HG02870 (cell line): ENCODE measurements at regions not wholly inside any gene's neighbourhood (a gene's known extent, or its start where the extent isn't known, plus 50 kb on each side); places are given as distances from the start of the nearest gene placed in this dataset.

Source experiments
- ATAC-seq: cut with Tn5 transposase; IDR thresholded peaks from one replicate; pipeline ENCODE4 v1.9.1; 2021; ENCODE audit warnings: mild to moderate bottlenecking, moderate library complexity; ENCODE audit not compliant: unreplicated experiment

DNA sequence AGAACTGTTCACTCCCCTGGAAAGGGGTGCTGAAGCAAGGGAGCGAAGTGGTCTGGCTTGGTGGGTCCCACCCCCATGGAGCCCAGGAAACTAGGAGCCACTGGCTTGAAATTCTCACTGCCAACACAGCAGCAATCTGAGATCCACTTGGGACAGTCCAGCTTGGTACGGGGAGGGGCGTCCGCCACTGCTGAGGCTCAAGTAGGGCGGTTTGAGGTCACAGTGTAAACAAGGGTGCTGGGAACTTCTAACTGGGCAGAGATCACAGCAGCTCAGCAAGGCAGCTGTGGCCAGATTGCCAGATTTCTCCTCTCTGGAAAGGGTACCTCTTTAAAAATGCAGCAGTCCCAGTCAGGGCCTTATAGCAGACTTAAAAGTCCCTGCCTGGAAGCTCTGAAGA lies 53.9 kb upstream of the GALNTL6 start:
- no peak for ATAC-seq

GRCh38 chr4:171751538-171751937 lies 61.7 kb upstream of the GALNTL6 start:
- ATAC-seq = no peak

GRCh38 chr4:171746418-171746817 lies 66.8 kb upstream of the GALNTL6 start:
- ATAC-seq = no peak

GRCh38 chr4:171742436-171742835 lies 70.8 kb upstream of the GALNTL6 start:
- ATAC-seq = no peak

GRCh38 chr4:171727185-171727584 lies 86.0 kb upstream of the GALNTL6 start:
- no peak for ATAC-seq

- ATAC-seq = no peak
These were observed 91.3 kb upstream of the GALNTL6 start for GRCh38 chr4:171721937-171722336.

DNA sequence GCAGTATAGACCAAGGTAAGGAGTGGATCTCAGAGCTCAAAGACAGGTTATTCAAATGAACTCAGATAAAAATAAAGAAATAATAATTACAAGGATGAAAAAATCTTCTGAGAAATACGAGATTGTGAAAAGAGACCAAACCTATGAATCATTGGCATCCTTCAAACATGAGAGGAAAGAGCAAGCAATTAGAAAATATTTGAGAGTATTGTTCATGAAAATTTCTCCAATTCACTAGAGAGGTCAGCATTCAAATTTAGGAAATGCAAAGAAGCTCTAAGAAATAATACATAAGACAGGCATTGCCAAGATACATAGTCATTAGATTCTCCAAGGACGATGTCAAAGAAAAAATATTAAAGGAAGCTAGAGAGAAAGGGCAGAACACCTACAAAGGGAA lies 93.5 kb upstream of the GALNTL6 start:
- ATAC-seq = no peak

DNA sequence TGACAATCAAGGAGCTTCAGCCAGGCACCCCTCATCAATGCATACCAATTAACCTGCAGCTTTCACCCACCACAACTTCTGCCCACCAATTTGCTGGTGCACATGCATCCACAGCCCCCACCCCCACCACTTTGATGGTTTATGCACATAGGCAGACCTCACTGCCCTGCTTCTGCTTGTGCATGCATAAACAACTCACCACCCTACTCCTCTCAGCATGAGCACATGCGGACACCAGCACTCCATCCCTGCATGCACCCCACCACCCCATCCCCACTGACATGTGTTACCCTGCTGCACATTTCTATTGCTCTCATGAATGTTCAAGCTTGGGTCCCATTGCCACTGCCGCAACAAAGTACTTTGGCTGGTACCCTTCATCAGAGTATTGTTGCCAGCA lies 94.5 kb upstream of the GALNTL6 start:
- ATAC-seq = no peak

DNA sequence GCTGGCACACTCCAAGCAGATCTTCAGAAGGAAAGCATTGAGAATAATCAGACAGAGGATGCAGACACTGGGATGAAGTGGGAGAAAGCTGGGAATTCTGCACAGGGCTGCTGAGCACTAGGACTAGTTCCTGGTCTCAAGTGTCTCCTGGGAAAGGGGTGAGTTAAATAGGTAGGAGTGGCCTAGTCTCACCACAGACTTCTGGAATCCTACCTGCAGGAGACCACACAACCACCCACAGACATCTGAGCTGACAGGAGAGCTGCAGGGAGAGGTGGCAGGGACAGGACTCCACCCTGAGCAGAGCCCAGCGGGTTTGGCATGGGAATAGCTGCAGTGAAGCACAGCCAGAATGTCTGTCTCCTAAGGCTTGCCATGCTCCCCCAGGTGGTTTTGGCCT lies 95.1 kb upstream of the GALNTL6 start:
- no peak for ATAC-seq

DNA sequence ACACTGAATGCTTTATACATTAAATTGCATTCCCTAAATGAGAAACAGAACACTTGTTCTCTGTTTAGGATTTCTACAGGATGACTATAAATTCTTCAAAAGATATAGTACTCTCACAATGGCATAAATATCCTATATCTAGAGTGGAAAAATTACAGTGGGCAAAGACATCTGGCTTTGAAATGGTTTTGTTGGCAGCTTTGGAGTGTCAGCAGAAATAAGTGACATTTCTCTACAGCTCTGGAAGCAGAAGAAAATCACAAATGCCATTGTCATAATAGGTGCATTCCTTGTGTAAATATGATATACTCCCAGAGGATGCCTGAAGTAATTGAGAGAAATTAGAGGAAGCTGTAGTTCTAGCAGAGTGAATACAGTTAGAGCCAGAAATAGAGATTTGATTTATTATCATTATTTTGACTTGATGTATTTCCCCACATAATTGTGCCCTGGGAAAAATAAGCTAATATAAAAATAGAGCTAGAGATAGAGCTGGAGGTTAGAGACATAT lies 95.9 kb upstream of the GALNTL6 start:
- ATAC-seq = no peak

- no peak for ATAC-seq
These were observed 97.2 kb upstream of the GALNTL6 start for GRCh38 chr4:171715973-171716372.

GRCh38 chr4:171714791-171715454 lies 98.3 kb upstream of the GALNTL6 start:
- no peak for ATAC-seq

GRCh38 chr4:171710743-171711142 lies 102.5 kb upstream of the GALNTL6 start:
- ATAC-seq = no peak

DNA sequence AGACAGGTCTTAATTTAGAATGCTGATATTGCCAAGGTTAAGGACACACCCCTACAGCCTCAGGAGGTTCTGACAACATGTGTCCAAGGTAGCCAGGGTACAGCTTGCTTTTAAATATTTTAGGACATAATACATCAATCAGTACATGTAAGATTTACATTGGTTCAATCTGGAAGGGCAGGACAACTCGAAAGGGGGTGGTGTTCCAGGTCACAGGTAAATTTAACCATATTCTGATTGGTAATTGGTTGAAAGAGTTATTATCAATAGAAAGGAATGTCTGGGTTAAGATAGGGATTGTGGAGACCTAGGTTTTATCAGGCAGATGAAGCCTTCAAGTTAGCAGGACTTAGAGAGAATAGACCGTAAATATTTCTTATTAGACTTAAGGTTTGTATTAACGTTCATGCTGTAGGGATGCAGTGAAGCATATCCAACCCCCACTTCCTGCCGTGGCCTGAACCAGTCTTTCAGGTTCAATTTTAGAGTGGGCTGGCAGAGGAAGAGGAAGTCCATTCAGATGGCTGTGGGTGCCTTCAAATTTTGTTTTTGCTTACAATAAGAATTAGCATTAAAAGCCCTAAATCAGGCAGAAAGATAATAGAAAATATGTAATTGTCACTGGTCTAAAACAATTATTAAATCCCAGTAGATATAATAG lies 136.5 kb upstream of the GALNTL6 start:
- peak; percentile 97 for ATAC-seq

DNA sequence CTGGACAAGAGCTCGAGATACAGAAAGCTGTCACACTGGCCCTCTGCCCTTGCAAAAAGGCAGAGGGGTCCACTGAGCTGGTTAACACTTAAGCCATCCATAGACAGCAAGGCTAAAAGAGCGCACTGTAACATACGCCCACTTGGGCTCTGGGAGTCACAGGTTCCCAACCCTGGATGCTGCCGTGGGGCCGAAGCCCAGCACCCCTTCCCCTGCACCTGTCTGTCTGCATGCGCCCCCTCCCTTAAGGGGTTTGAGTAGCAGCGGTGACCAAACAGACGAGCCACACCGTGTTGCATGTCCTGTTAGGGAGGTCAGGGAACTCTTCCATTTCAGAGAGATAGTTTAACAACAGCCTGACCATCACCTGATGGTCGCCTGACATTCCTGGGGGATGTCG lies 138.4 kb upstream of the GALNTL6 start:
- ATAC-seq = no peak

DNA sequence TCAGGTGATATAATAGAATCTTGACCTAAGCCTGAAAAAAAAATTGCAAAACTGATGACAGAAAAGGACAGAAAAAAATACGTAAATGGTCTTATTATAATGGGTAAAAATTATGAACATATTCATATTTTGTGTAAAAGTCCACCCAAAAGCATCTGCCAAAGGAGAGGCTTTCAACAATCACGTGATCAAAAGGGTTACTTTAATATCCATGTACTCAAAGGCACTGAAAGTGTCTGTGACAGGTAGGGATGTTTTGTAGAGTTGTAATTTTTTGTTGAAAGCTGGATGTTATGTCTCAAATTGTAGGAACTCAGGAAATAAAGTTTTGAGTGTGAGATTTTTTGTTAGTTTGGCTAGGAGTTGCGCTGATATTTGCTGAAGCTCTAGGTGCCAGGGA lies 144.8 kb upstream of the GALNTL6 start:
- no peak for ATAC-seq

GRCh38 chr4:171667906-171668305 lies 145.3 kb upstream of the GALNTL6 start:
- ATAC-seq = no peak

GRCh38 chr4:171651071-171651470 lies 162.1 kb upstream of the GALNTL6 start:
- ATAC-seq = no peak

- ATAC-seq = peak; percentile 79
These were observed 162.7 kb upstream of the GALNTL6 start for GRCh38 chr4:171650543-171650942.

DNA sequence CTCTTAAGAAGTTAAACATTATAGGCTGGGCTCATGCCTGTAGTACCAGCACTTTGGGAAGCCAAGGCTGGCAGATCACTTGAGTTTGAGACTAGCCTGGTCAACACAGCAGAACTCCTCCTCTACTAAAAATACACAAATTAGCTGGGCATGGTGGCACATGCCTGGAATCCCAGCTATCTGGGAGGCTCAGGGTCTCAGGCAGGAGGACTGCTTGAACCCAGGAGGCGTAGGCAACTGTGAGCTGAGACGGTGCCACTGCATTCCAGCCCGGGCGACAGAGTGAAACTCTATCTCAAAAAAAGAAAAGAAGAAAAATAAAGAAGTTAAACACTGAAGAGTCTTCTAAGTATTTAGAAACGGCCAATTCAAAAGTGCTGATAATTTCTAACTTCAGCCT lies 164.3 kb upstream of the GALNTL6 start:
- no peak for ATAC-seq

DNA sequence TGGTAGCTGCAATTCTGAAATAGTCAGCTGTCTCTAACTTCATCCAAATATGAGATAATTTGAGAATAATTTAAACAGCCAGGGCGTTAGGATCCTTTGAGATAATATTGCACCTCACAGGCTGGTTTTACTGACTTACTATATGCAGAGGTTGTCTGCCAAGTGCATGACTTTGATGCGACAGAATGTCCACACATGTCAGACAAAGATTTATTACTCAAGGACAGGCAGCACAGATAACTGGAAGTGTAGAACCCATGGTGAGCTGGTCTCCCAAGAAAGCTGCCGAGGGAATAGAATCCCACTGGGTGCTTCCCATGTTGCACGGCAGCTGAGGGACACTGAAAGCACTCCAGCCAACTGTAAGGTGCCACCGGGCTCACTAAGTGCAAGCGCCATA lies 166.2 kb upstream of the GALNTL6 start:
- no peak for ATAC-seq

DNA sequence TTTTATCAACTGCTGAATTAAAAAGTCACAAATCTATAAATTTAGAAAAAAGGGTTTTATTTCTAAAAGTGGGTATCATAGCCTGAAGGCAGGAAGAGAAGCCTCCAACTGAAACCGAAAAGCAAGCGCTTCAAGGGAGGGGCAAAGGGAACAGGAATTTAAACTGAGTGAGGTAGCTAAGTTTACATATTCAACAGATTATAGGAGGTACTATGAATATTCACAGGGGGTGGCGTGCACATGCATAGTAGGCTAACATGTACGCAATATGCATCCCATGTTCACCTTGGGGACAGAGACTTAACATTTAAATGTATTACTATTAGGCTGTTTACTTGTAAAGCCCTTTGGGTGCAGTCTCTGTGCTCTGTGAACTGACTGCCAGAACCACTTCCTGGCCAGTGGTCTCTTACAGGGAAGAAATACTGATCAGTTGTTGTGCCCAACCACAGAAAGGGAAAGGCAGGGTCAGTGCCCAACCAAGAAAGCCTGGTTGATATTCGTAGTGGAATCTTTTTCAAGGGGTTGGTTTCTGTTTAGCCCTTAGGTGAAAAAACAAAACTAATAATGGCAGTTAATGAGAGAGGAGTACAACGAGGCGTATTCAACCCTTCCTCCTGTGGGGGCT lies 168.7 kb upstream of the GALNTL6 start:
- ATAC-seq = peak; percentile 58
